GM12878 (cell line): ENCODE measurements at regions not wholly inside any gene's neighbourhood (a gene's known extent, or its start where the extent isn't known, plus 50 kb on each side); places are given as distances from the start of the nearest gene placed in this dataset.

Experiments used
- ATAC-seq: fragments of 200-7000 bp; cut with Tn5 transposase; 3 replicates; pipeline ENCODE4 v1.9.1; 2020; ENCODE audit warnings: mild to moderate bottlenecking, moderate library complexity
- BruUV-seq: library from RNA; stranded (reverse); fragments of 400-500 nt; replicated peaks from 2 replicates; lab custom pipeline; 2021; lab: Mats Ljungman, UMichigan
- CTCF ChIA-PET: fragments of 300-600 bp; sonication (Branson Sonifier 250); formaldehyde crosslinking; extraction: SDS; loops from one replicate; lab custom pipeline; 2021; ENCODE audit warnings: inconsistent platforms; lab: Yijun Ruan, JAX
- POLR2A ChIA-PET: fragments of 350-600 bp; formaldehyde crosslinking; extraction: SDS; loops from one replicate; lab custom pipeline; 2021; ENCODE audit warnings: inconsistent platforms; lab: Charles Lee
- RAD21 ChIA-PET: fragments of 300-600 bp; sonication (Branson Sonifier 250); formaldehyde crosslinking; loops from one replicate; lab custom pipeline; 2023; ENCODE audit warnings: antibody characterized with exemption; ENCODE audit not compliant: unreplicated experiment; lab: Charles Lee
- SMC1A ChIA-PET: fragments of 300-600 bp; sonication (Branson Sonifier 250); formaldehyde crosslinking; loops from one replicate; lab custom pipeline; 2023; ENCODE audit not compliant: unreplicated experiment, uncharacterized antibody; lab: Charles Lee
- DNase-seq: peaks from one replicate; pipeline ENCODE4 v3.0.0-alpha.2; 2011; ENCODE audit warnings: low read depth, low spot score
- FAIRE-seq: peaks from 3 replicates; lab custom pipeline; 2011; peaks lifted over from hg19 to GRCh38; lab: Jason Lieb, UNC
- H2AFZ ChIP-seq: 2 replicates; pipeline ENCODE4 v1.6.0; 2011; ENCODE audit warnings: low read depth, low read length, control low read depth; ENCODE audit not compliant: control insufficient read depth
- H3K27ac ChIP-seq: 2 replicates; pipeline ENCODE4 v1.5.1; 2011; ENCODE audit warnings: control low read depth; ENCODE audit not compliant: control insufficient read depth, insufficient read depth
- H3K27me3 ChIP-seq, 2 experiments: replicated peaks in 1 of 2; 2 replicates each; pipeline versions ENCODE4 v1.6.0 to v1.6.1; 2011; ENCODE audit warnings: low read length in 1 of 2; ENCODE audit not compliant: control insufficient read depth in 2 of 2, insufficient read depth in 2 of 2
- H3K36me3 ChIP-seq, 2 experiments: 2 replicates each; pipeline ENCODE4 v1.5.1; 2011; ENCODE audit warnings: low read length in 1 of 2; ENCODE audit not compliant: control insufficient read depth in 2 of 2, insufficient read depth in 2 of 2
- H3K4me1 ChIP-seq: 2 replicates; pipeline ENCODE4 v1.6.1; 2011; ENCODE audit warnings: mild to moderate bottlenecking, low read length, moderate library complexity, mixed read lengths; ENCODE audit not compliant: control insufficient read depth, insufficient read depth
- H3K4me2 ChIP-seq: 2 replicates; pipeline ENCODE4 v1.6.0; 2011; ENCODE audit warnings: control low read depth; ENCODE audit not compliant: control insufficient read depth, insufficient read depth
- H3K4me3 ChIP-seq: fragments of 200-600 bp; sonication (generic); 2 replicates; pipeline ENCODE4 v1.5.1; 2016
- H3K79me2 ChIP-seq: 2 replicates; pipeline ENCODE4 v1.6.0; 2011; ENCODE audit warnings: low read length; ENCODE audit not compliant: control insufficient read depth, insufficient read depth
- H3K9ac ChIP-seq: 2 replicates; pipeline ENCODE4 v1.8.0; 2011; ENCODE audit warnings: low read length, control low read depth, mixed read lengths; ENCODE audit not compliant: control insufficient read depth, insufficient read depth
- H3K9me3 ChIP-seq: replicated peaks from 3 replicates; pipeline ENCODE4 v1.5.1; 2011; ENCODE audit warnings: mild to moderate bottlenecking, low read length; ENCODE audit not compliant: control insufficient read depth, insufficient read depth
- H4K20me1 ChIP-seq: 2 replicates; pipeline ENCODE4 v1.6.0; 2011; ENCODE audit not compliant: control insufficient read depth, insufficient read depth
- GABPA ChIP-seq: IDR thresholded peaks from 2 replicates; pipeline ENCODE4 v1.6.1; 2014; ENCODE audit warnings: antibody characterized with exemption, low read depth, mild to moderate bottlenecking, inconsistent platforms
- IKZF2 ChIP-seq, 2 experiments: fragments of 450-650 bp; IDR thresholded peaks; 2 replicates each; pipeline ENCODE4 v1.6.1; 2017; ENCODE audit warnings: mild to moderate bottlenecking in 2 of 2, moderate library complexity in 2 of 2
- MEF2A ChIP-seq: IDR thresholded peaks from 2 replicates; pipeline ENCODE4 v1.6.1; 2011; ENCODE audit warnings: low read depth, mild to moderate bottlenecking, low read length, moderate library complexity; ENCODE audit not compliant: insufficient read depth
- NBN ChIP-seq: fragments of 450-650 bp; IDR thresholded peaks from 2 replicates; pipeline ENCODE4 v1.6.1; 2016
- POLR2A ChIP-seq: IDR thresholded peaks from 2 replicates; pipeline ENCODE4 v1.6.1; 2011; ENCODE audit warnings: low read depth, mild to moderate bottlenecking, low read length
- POLR2AphosphoS5 ChIP-seq: IDR thresholded peaks from 2 replicates; pipeline ENCODE4 v1.6.1; 2011; ENCODE audit warnings: mild to moderate bottlenecking, low read length, inconsistent platforms
- POU2F2 ChIP-seq: IDR thresholded peaks from 3 replicates; pipeline ENCODE4 v1.6.1; 2011; ENCODE audit warnings: low read depth, mild to moderate bottlenecking, low read length, borderline replicate concordance
- RUNX3 ChIP-seq: IDR thresholded peaks from 2 replicates; pipeline ENCODE4 v1.6.1; 2012; ENCODE audit warnings: low read length, inconsistent platforms
- SUZ12 ChIP-seq: fragments of 200-600 bp; sonication (generic); IDR thresholded peaks from one replicate; pipeline ENCODE4 v1.6.1; 2018; ENCODE audit warnings: antibody characterized with exemption, mild to moderate bottlenecking; ENCODE audit not compliant: unreplicated experiment
- TARDBP ChIP-seq: IDR thresholded peaks from 2 replicates; pipeline ENCODE4 v1.6.1; 2016; ENCODE audit warnings: borderline replicate concordance
- ZNF217 ChIP-seq: fragments of 450-650 bp; IDR thresholded peaks from 2 replicates; pipeline ENCODE4 v1.6.1; 2017; ENCODE audit warnings: antibody characterized with exemption, mild to moderate bottlenecking
- ZNF24 ChIP-seq: fragments of 450-650 bp; IDR thresholded peaks from 2 replicates; pipeline ENCODE4 v1.6.1; 2017; ENCODE audit warnings: antibody characterized with exemption, mild to moderate bottlenecking
- WGBS: methylation state at CpG from one replicate; pipeline ENCODE4 v1.1.6; 2016; ENCODE audit warnings: low lambda C conversion rate; ENCODE audit not compliant: insufficient replicate concordance, insufficient coverage; ENCODE audit errors: missing lambda C conversion rate; 5-methylcytosine and 5-hydroxymethylcytosine counted together
- in situ Hi-C: fragments of 300-500 bp; cut with MboI; formaldehyde crosslinking; loops from 9 replicates; pipeline ENCODE4 v1.14.3; 2018; ENCODE audit warnings: mixed read lengths
- intact Hi-C: fragments of 100-400 bp; cut with micrococcal nuclease; formaldehyde crosslinking; loops from one replicate; pipeline ENCODE4 v1.14.2; 2022; ENCODE audit not compliant: unreplicated experiment
- TF ChIP-seq, protein P1 (sequence below): fragments of 450-650 bp; IDR thresholded peaks from 2 replicates; pipeline ENCODE4 v1.6.1; 2017; ENCODE audit warnings: antibody characterized with exemption, mild to moderate bottlenecking, moderate library complexity
- TF ChIP-seq, protein P2 (sequence below): fragments of 150-350 bp; IDR thresholded peaks from 2 replicates; pipeline ENCODE4 v1.6.1; 2016; ENCODE audit warnings: low read depth, low read length
- TF ChIP-seq, protein P3 (sequence below): fragments of 450-650 bp; IDR thresholded peaks from 2 replicates; pipeline ENCODE4 v1.6.1; 2017; ENCODE audit warnings: mild to moderate bottlenecking, moderate library complexity

- FAIRE-seq (no peak), DNase-seq (no peak), ATAC-seq (peak; percentile 69)
- no peaks in the 10 kb centered on the region for H3K79me2 ChIP-seq
- no peaks in the 10 kb centered on the region for H4K20me1 ChIP-seq
- BruUV-seq: no TSS peak
- RAD21 ChIA-PET: interaction anchor here (1.0 kb wide), 1 partner anchor 50 kb away, joined by 3 read pairs; no protein-coding TSS in a partner anchor
- no peaks in the 10 kb centered on the region for H3K36me3 ChIP-seq
- no peak overlapping the region for H3K9ac ChIP-seq
- no peaks in the 10 kb centered on the region for H3K4me1 ChIP-seq
- SMC1A ChIA-PET: interaction anchor here (0.9 to 1.1 kb wide), 3 partner anchors 9 to 54 kb away, joined by 3 to 4 read pairs (median 3); no protein-coding TSS in a partner anchor
- no peaks in the 10 kb centered on the region for H3K27me3 ChIP-seq
- CTCF ChIA-PET: interaction anchor here (0.8 to 2.7 kb wide), 4 partner anchors 9 to 158 kb away, joined by 3 to 11 read pairs (median 4); no protein-coding TSS in a partner anchor
- no peak overlapping the region for H3K4me3 ChIP-seq
- POLR2A ChIA-PET: no interaction called here
- WGBS: 43% methylated on average over 19 of the region's 19 CpGs
- H3K4me2 ChIP-seq: no peak overlapping the region
- in situ Hi-C loops (no loop called here), intact Hi-C loops (no loop called here)
- H3K27ac ChIP-seq: no peak overlapping the region
- no peaks in the 10 kb centered on the region for H3K9me3 ChIP-seq
- H2AFZ ChIP-seq: no peak overlapping the region
- TF ChIP-seq, protein P1, sequence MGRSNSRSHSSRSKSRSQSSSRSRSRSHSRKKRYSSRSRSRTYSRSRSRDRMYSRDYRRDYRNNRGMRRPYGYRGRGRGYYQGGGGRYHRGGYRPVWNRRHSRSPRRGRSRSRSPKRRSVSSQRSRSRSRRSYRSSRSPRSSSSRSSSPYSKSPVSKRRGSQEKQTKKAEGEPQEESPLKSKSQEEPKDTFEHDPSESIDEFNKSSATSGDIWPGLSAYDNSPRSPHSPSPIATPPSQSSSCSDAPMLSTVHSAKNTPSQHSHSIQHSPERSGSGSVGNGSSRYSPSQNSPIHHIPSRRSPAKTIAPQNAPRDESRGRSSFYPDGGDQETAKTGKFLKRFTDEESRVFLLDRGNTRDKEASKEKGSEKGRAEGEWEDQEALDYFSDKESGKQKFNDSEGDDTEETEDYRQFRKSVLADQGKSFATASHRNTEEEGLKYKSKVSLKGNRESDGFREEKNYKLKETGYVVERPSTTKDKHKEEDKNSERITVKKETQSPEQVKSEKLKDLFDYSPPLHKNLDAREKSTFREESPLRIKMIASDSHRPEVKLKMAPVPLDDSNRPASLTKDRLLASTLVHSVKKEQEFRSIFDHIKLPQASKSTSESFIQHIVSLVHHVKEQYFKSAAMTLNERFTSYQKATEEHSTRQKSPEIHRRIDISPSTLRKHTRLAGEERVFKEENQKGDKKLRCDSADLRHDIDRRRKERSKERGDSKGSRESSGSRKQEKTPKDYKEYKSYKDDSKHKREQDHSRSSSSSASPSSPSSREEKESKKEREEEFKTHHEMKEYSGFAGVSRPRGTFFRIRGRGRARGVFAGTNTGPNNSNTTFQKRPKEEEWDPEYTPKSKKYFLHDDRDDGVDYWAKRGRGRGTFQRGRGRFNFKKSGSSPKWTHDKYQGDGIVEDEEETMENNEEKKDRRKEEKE: no peak
- TF ChIP-seq, protein P2, sequence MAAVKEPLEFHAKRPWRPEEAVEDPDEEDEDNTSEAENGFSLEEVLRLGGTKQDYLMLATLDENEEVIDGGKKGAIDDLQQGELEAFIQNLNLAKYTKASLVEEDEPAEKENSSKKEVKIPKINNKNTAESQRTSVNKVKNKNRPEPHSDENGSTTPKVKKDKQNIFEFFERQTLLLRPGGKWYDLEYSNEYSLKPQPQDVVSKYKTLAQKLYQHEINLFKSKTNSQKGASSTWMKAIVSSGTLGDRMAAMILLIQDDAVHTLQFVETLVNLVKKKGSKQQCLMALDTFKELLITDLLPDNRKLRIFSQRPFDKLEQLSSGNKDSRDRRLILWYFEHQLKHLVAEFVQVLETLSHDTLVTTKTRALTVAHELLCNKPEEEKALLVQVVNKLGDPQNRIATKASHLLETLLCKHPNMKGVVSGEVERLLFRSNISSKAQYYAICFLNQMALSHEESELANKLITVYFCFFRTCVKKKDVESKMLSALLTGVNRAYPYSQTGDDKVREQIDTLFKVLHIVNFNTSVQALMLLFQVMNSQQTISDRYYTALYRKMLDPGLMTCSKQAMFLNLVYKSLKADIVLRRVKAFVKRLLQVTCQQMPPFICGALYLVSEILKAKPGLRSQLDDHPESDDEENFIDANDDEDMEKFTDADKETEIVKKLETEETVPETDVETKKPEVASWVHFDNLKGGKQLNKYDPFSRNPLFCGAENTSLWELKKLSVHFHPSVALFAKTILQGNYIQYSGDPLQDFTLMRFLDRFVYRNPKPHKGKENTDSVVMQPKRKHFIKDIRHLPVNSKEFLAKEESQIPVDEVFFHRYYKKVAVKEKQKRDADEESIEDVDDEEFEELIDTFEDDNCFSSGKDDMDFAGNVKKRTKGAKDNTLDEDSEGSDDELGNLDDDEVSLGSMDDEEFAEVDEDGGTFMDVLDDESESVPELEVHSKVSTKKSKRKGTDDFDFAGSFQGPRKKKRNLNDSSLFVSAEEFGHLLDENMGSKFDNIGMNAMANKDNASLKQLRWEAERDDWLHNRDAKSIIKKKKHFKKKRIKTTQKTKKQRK: no peak
- TF ChIP-seq IKZF2 (IDR thresholded peaks at IDR 0.05) (no peak), ZNF217 (no peak), GABPA (no peak), RUNX3 (no peak), ZNF24 (no peak), POLR2AphosphoS5 (no peak), SUZ12 (no peak), MEF2A (no peak), NBN (no peak), POLR2A (no peak), POU2F2 (no peak), TARDBP (no peak)
- TF ChIP-seq, protein P3, sequence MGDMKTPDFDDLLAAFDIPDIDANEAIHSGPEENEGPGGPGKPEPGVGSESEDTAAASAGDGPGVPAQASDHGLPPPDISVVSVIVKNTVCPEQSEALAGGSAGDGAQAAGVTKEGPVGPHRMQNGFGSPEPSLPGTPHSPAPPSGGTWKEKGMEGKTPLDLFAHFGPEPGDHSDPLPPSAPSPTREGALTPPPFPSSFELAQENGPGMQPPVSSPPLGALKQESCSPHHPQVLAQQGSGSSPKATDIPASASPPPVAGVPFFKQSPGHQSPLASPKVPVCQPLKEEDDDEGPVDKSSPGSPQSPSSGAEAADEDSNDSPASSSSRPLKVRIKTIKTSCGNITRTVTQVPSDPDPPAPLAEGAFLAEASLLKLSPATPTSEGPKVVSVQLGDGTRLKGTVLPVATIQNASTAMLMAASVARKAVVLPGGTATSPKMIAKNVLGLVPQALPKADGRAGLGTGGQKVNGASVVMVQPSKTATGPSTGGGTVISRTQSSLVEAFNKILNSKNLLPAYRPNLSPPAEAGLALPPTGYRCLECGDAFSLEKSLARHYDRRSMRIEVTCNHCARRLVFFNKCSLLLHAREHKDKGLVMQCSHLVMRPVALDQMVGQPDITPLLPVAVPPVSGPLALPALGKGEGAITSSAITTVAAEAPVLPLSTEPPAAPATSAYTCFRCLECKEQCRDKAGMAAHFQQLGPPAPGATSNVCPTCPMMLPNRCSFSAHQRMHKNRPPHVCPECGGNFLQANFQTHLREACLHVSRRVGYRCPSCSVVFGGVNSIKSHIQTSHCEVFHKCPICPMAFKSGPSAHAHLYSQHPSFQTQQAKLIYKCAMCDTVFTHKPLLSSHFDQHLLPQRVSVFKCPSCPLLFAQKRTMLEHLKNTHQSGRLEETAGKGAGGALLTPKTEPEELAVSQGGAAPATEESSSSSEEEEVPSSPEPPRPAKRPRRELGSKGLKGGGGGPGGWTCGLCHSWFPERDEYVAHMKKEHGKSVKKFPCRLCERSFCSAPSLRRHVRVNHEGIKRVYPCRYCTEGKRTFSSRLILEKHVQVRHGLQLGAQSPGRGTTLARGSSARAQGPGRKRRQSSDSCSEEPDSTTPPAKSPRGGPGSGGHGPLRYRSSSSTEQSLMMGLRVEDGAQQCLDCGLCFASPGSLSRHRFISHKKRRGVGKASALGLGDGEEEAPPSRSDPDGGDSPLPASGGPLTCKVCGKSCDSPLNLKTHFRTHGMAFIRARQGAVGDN: no peak
These were observed 161.4 kb downstream of the LY86 start for GRCh38 chr6:6749702-6750491.
